ENCODE measurements at regions not wholly inside any gene's neighbourhood (a gene's known extent, or its start where the extent isn't known, plus 50 kb on each side); places are given as distances from the start of the nearest gene placed in this dataset.
"Not testable (repeated sequence)": the region's sequence is repeated elsewhere in the genome, so short reads cannot be mapped to it uniquely, and the experiment has no call there.

- H2BK15ac ChIP-seq (ENCODE audit: low read depth, poor library complexity, severe bottlenecking), result not testable (repeated sequence)
Observed at GRCh38 chr2:87543797-87544196, 204.1 kb upstream of the PLGLB2 start.

GRCh38 chr2:87547106-87547505, 200.8 kb upstream of the PLGLB2 start:
- WGBS, result no CpG with 5 or more reads among the region's 2 CpGs
- H2AFZ ChIP-seq (ENCODE audit: low read depth, low read length); H3K18ac ChIP-seq (ENCODE audit: low read depth in 1 of 2, low read length in 2 of 2); H3K27ac ChIP-seq (ENCODE audit: low read length, poor library complexity, severe bottlenecking); H4K8ac ChIP-seq (ENCODE audit: low read length); H3K4me1 ChIP-seq (ENCODE audit: control insufficient read depth, insufficient read depth, low read depth, low read length); H2BK15ac ChIP-seq (ENCODE audit: low read depth, poor library complexity, severe bottlenecking); H2BK12ac ChIP-seq (ENCODE audit: low read length in 2 of 2); H4K91ac ChIP-seq (ENCODE audit: low read length); H3K9ac ChIP-seq (ENCODE audit: low read length); DNase-seq; H3K23ac ChIP-seq (ENCODE audit: low read length in 2 of 2); H3K79me1 ChIP-seq (replicated peaks; ENCODE audit: low read length, poor library complexity, severe bottlenecking); H3K4me3 ChIP-seq (ENCODE audit: insufficient read depth in 1 of 2, low read depth in 1 of 2, low read length in 2 of 2); H2AK5ac ChIP-seq (ENCODE audit: low read length, severe bottlenecking); H2BK120ac ChIP-seq (ENCODE audit: low read depth, low read length); H2BK5ac ChIP-seq (ENCODE audit: low read depth, low read length, poor library complexity, severe bottlenecking); H3K4me2 ChIP-seq (ENCODE audit: low read length, poor library complexity, severe bottlenecking); H3K9me3 ChIP-seq (ENCODE audit: control insufficient read depth, low read length); H3K14ac ChIP-seq (ENCODE audit: low read length in 2 of 2); H3K36me3 ChIP-seq (ENCODE audit: control insufficient read depth in 1 of 2, insufficient read depth in 2 of 2, low read depth in 1 of 2, low read length in 2 of 2); H3K27me3 ChIP-seq (ENCODE audit: control insufficient read depth in 1 of 2, insufficient read depth in 1 of 2, low read length in 2 of 2); H3K4ac ChIP-seq (ENCODE audit: low read depth in 1 of 2, low read length in 2 of 2): not testable (repeated sequence)

More at GRCh38 chr2:87543797-87544196, 204.1 kb upstream of the PLGLB2 start:
- not testable (repeated sequence) for H3K27me3 ChIP-seq (ENCODE audit: control insufficient read depth in 1 of 2, insufficient read depth in 1 of 2, low read length in 2 of 2); H2BK120ac ChIP-seq (ENCODE audit: low read depth, low read length); H2BK12ac ChIP-seq (ENCODE audit: low read length in 2 of 2); H3K23ac ChIP-seq (ENCODE audit: low read length in 2 of 2); H3K4me3 ChIP-seq (ENCODE audit: insufficient read depth in 1 of 2, low read depth in 1 of 2, low read length in 2 of 2); H2BK5ac ChIP-seq (ENCODE audit: low read depth, low read length, poor library complexity, severe bottlenecking); H3K18ac ChIP-seq (ENCODE audit: low read depth in 1 of 2, low read length in 2 of 2); H3K9ac ChIP-seq (ENCODE audit: low read length); H4K8ac ChIP-seq (ENCODE audit: low read length); DNase-seq; H4K91ac ChIP-seq (ENCODE audit: low read length); H2AK5ac ChIP-seq (ENCODE audit: low read length, severe bottlenecking); H3K14ac ChIP-seq (ENCODE audit: low read length in 2 of 2); H3K27ac ChIP-seq (ENCODE audit: low read length, poor library complexity, severe bottlenecking); H3K79me1 ChIP-seq (replicated peaks; ENCODE audit: low read length, poor library complexity, severe bottlenecking); H3K4me2 ChIP-seq (ENCODE audit: low read length, poor library complexity, severe bottlenecking); H3K4ac ChIP-seq (ENCODE audit: low read depth in 1 of 2, low read length in 2 of 2); H2AFZ ChIP-seq (ENCODE audit: low read depth, low read length); H3K36me3 ChIP-seq (ENCODE audit: control insufficient read depth in 1 of 2, insufficient read depth in 2 of 2, low read depth in 1 of 2, low read length in 2 of 2); H3K4me1 ChIP-seq (ENCODE audit: control insufficient read depth, insufficient read depth, low read depth, low read length); H3K9me3 ChIP-seq (ENCODE audit: control insufficient read depth, low read length)
- no CpG with 5 or more reads among the region's 1 CpG for WGBS

GRCh38 chr2:87547966-87548365, 199.9 kb upstream of the PLGLB2 start:
- not testable (repeated sequence) for H2AFZ ChIP-seq (ENCODE audit: low read depth, low read length); H3K18ac ChIP-seq (ENCODE audit: low read depth in 1 of 2, low read length in 2 of 2); H3K23ac ChIP-seq (ENCODE audit: low read length in 2 of 2); H3K4me1 ChIP-seq (ENCODE audit: control insufficient read depth, insufficient read depth, low read depth, low read length); H3K9ac ChIP-seq (ENCODE audit: low read length); H4K91ac ChIP-seq (ENCODE audit: low read length); H4K8ac ChIP-seq (ENCODE audit: low read length); DNase-seq; H3K4me3 ChIP-seq (ENCODE audit: insufficient read depth in 1 of 2, low read depth in 1 of 2, low read length in 2 of 2); H3K79me1 ChIP-seq (replicated peaks; ENCODE audit: low read length, poor library complexity, severe bottlenecking); H3K14ac ChIP-seq (ENCODE audit: low read length in 2 of 2); H3K4me2 ChIP-seq (ENCODE audit: low read length, poor library complexity, severe bottlenecking); H2BK120ac ChIP-seq (ENCODE audit: low read depth, low read length); H2BK12ac ChIP-seq (ENCODE audit: low read length in 2 of 2); H3K4ac ChIP-seq (ENCODE audit: low read depth in 1 of 2, low read length in 2 of 2); H3K27me3 ChIP-seq (ENCODE audit: control insufficient read depth in 1 of 2, insufficient read depth in 1 of 2, low read length in 2 of 2); H2BK15ac ChIP-seq (ENCODE audit: low read depth, poor library complexity, severe bottlenecking); H3K27ac ChIP-seq (ENCODE audit: low read length, poor library complexity, severe bottlenecking); H2BK5ac ChIP-seq (ENCODE audit: low read depth, low read length, poor library complexity, severe bottlenecking); H3K9me3 ChIP-seq (ENCODE audit: control insufficient read depth, low read length); H3K36me3 ChIP-seq (ENCODE audit: control insufficient read depth in 1 of 2, insufficient read depth in 2 of 2, low read depth in 1 of 2, low read length in 2 of 2); H2AK5ac ChIP-seq (ENCODE audit: low read length, severe bottlenecking)

GRCh38 chr2:87548681-87549536, 199.0 kb upstream of the PLGLB2 start:
- not testable (repeated sequence) for H3K79me1 ChIP-seq (replicated peaks; ENCODE audit: low read length, poor library complexity, severe bottlenecking); H3K36me3 ChIP-seq (ENCODE audit: control insufficient read depth in 1 of 2, insufficient read depth in 2 of 2, low read depth in 1 of 2, low read length in 2 of 2); H3K4me2 ChIP-seq (ENCODE audit: low read length, poor library complexity, severe bottlenecking); H3K27ac ChIP-seq (ENCODE audit: low read length, poor library complexity, severe bottlenecking); H3K27me3 ChIP-seq (ENCODE audit: control insufficient read depth in 1 of 2, insufficient read depth in 1 of 2, low read length in 2 of 2); H3K4ac ChIP-seq (ENCODE audit: low read depth in 1 of 2, low read length in 2 of 2); H2BK5ac ChIP-seq (ENCODE audit: low read depth, low read length, poor library complexity, severe bottlenecking); H4K8ac ChIP-seq (ENCODE audit: low read length); H3K9ac ChIP-seq (ENCODE audit: low read length); H3K4me1 ChIP-seq (ENCODE audit: control insufficient read depth, insufficient read depth, low read depth, low read length); H3K9me3 ChIP-seq (ENCODE audit: control insufficient read depth, low read length); H3K18ac ChIP-seq (ENCODE audit: low read depth in 1 of 2, low read length in 2 of 2); H3K23ac ChIP-seq (ENCODE audit: low read length in 2 of 2); H2BK15ac ChIP-seq (ENCODE audit: low read depth, poor library complexity, severe bottlenecking); H2BK12ac ChIP-seq (ENCODE audit: low read length in 2 of 2); H3K4me3 ChIP-seq (ENCODE audit: insufficient read depth in 1 of 2, low read depth in 1 of 2, low read length in 2 of 2); H2AK5ac ChIP-seq (ENCODE audit: low read length, severe bottlenecking); H4K91ac ChIP-seq (ENCODE audit: low read length); H2AFZ ChIP-seq (ENCODE audit: low read depth, low read length); DNase-seq; H2BK120ac ChIP-seq (ENCODE audit: low read depth, low read length); H3K14ac ChIP-seq (ENCODE audit: low read length in 2 of 2)
- no CpG with 5 or more reads among the region's 7 CpGs for WGBS

All from mesenchymal stem cell (in vitro differentiated cells and primary cell).